Medulla oblongata (tissue), 1 donor: ENCODE measurements at regions not wholly inside any gene's neighbourhood (a gene's known extent, or its start where the extent isn't known, plus 50 kb on each side); places are given as distances from the start of the nearest gene placed in this dataset.

Experiments
- DNase-seq: peaks from one replicate; pipeline ENCODE4 v3.0.0-alpha.2; 2015; ENCODE audit errors: extremely low spot score

GRCh38 chr5:114153392-114153791 is 208.5 kb upstream of the KCNN2 start:
- DNase-seq, result no peak

- no peak for DNase-seq
These were observed 208.0 kb upstream of the KCNN2 start for GRCh38 chr5:114153833-114154232.

GRCh38 chr5:114166081-114166480 is 195.8 kb upstream of the KCNN2 start:
- no peak for DNase-seq

- DNase-seq, result no peak
These were observed 187.7 kb upstream of the KCNN2 start for GRCh38 chr5:114174131-114174530.

- DNase-seq, result no peak
These were observed 187.0 kb upstream of the KCNN2 start for GRCh38 chr5:114174837-114175236.

GRCh38 chr5:114176356-114176755 is 185.5 kb upstream of the KCNN2 start:
- DNase-seq, result no peak

GRCh38 chr5:114179134-114179533 is 182.7 kb upstream of the KCNN2 start:
- DNase-seq, result no peak

GRCh38 chr5:114184006-114184405 is 177.9 kb upstream of the KCNN2 start:
- DNase-seq, result no peak

- no peak for DNase-seq
These were observed 176.6 kb upstream of the KCNN2 start for GRCh38 chr5:114185274-114185673.

GRCh38 chr5:114191441-114191840 is 170.4 kb upstream of the KCNN2 start:
- no peak for DNase-seq

- DNase-seq, result no peak
These were observed 169.8 kb upstream of the KCNN2 start for GRCh38 chr5:114192108-114192507.

- no peak for DNase-seq
These were observed 160.5 kb upstream of the KCNN2 start for GRCh38 chr5:114201332-114201731.

GRCh38 chr5:114204923-114205322 is 156.9 kb upstream of the KCNN2 start:
- DNase-seq, result no peak

- no peak for DNase-seq
These were observed 155.2 kb upstream of the KCNN2 start for GRCh38 chr5:114206640-114207039.

GRCh38 chr5:114207615-114208014 is 154.3 kb upstream of the KCNN2 start:
- DNase-seq, result no peak

GRCh38 chr5:114208120-114208519 is 153.8 kb upstream of the KCNN2 start:
- no peak for DNase-seq

- DNase-seq, result no peak
These were observed 153.3 kb upstream of the KCNN2 start for GRCh38 chr5:114208588-114208987.

- no peak for DNase-seq
These were observed 151.2 kb upstream of the KCNN2 start for GRCh38 chr5:114210662-114211061.

GRCh38 chr5:114221807-114222206 is 140.1 kb upstream of the KCNN2 start:
- DNase-seq, result no peak

- no peak for DNase-seq
These were observed 138.0 kb upstream of the KCNN2 start for GRCh38 chr5:114223866-114224265.

- no peak for DNase-seq
These were observed 124.1 kb upstream of the KCNN2 start for GRCh38 chr5:114237766-114238165.

- DNase-seq, result no peak
These were observed 123.0 kb upstream of the KCNN2 start for GRCh38 chr5:114238771-114239313.

- no peak for DNase-seq
These were observed 118.4 kb upstream of the KCNN2 start for GRCh38 chr5:114243281-114243971.

GRCh38 chr5:114243972-114244317 is 117.9 kb upstream of the KCNN2 start:
- no peak for DNase-seq
